ENCODE measurements at regions not wholly inside any gene's neighbourhood (a gene's known extent, or its start where the extent isn't known, plus 50 kb on each side); places are given as distances from the start of the nearest gene placed in this dataset.

GRCh38 chr6:90765895-90766294 lies 179.0 kb upstream of the MAP3K7 start:
- no peak for DNase-seq (ENCODE audit: low read depth in 2 of 3, low spot score in 2 of 3)

GRCh38 chr6:90765491-90765890 lies 178.6 kb upstream of the MAP3K7 start:
- DNase-seq (ENCODE audit: low read depth in 2 of 3, low spot score in 2 of 3): no peak

- DNase-seq (ENCODE audit: low read depth in 2 of 3, low spot score in 2 of 3): no peak
Observed at GRCh38 chr6:90764001-90764400, 177.1 kb upstream of the MAP3K7 start.

GRCh38 chr6:90759664-90760063 lies 172.8 kb upstream of the MAP3K7 start:
- DNase-seq (ENCODE audit: low read depth in 2 of 3, low spot score in 2 of 3): no peak

- no peak for DNase-seq (ENCODE audit: low read depth in 2 of 3, low spot score in 2 of 3)
Observed at GRCh38 chr6:90758741-90759140, 171.9 kb upstream of the MAP3K7 start.

- DNase-seq (ENCODE audit: low read depth in 2 of 3, low spot score in 2 of 3): no peak
Observed at GRCh38 chr6:90753820-90754643, 167.2 kb upstream of the MAP3K7 start.

- no peak for DNase-seq (ENCODE audit: low read depth in 2 of 3, low spot score in 2 of 3)
Observed at GRCh38 chr6:90739802-90740201, 152.9 kb upstream of the MAP3K7 start.

- no peak for DNase-seq (ENCODE audit: low read depth in 2 of 3, low spot score in 2 of 3)
Observed at GRCh38 chr6:90739339-90739738, 152.5 kb upstream of the MAP3K7 start.

- DNase-seq (ENCODE audit: low read depth in 2 of 3, low spot score in 2 of 3): no peak
Observed at GRCh38 chr6:90730151-90730673, 143.3 kb upstream of the MAP3K7 start.

- no peak for DNase-seq (ENCODE audit: low read depth in 2 of 3, low spot score in 2 of 3)
Observed at GRCh38 chr6:90729057-90729456, 142.2 kb upstream of the MAP3K7 start.

GRCh38 chr6:90722648-90723047 lies 135.8 kb upstream of the MAP3K7 start:
- DNase-seq (ENCODE audit: low read depth in 2 of 3, low spot score in 2 of 3): no peak

GRCh38 chr6:90720404-90720803 lies 133.5 kb upstream of the MAP3K7 start:
- DNase-seq (ENCODE audit: low read depth in 2 of 3, low spot score in 2 of 3): no peak

GRCh38 chr6:90719321-90720195 lies 132.7 kb upstream of the MAP3K7 start:
- DNase-seq (ENCODE audit: low read depth in 2 of 3, low spot score in 2 of 3): no peak

GRCh38 chr6:90716376-90716775 lies 129.5 kb upstream of the MAP3K7 start:
- DNase-seq (ENCODE audit: low read depth in 2 of 3, low spot score in 2 of 3): no peak

GRCh38 chr6:90715093-90715655 lies 128.3 kb upstream of the MAP3K7 start:
- no peak for DNase-seq (ENCODE audit: low read depth in 2 of 3, low spot score in 2 of 3)

- no peak for DNase-seq (ENCODE audit: low read depth in 2 of 3, low spot score in 2 of 3)
Observed at GRCh38 chr6:90714319-90714718, 127.4 kb upstream of the MAP3K7 start.

- DNase-seq (ENCODE audit: low read depth in 2 of 3, low spot score in 2 of 3): no peak
Observed at GRCh38 chr6:90712114-90712513, 125.2 kb upstream of the MAP3K7 start.

- DNase-seq (ENCODE audit: low read depth in 2 of 3, low spot score in 2 of 3): no peak
Observed at GRCh38 chr6:90709431-90709996, 122.6 kb upstream of the MAP3K7 start.

- no peak for DNase-seq (ENCODE audit: low read depth in 2 of 3, low spot score in 2 of 3)
Observed at GRCh38 chr6:90708206-90708737, 121.4 kb upstream of the MAP3K7 start.

GRCh38 chr6:90707246-90707645 lies 120.4 kb upstream of the MAP3K7 start:
- DNase-seq (ENCODE audit: low read depth in 2 of 3, low spot score in 2 of 3): no peak

GRCh38 chr6:90703336-90703735 lies 116.5 kb upstream of the MAP3K7 start:
- no peak for DNase-seq (ENCODE audit: low read depth in 2 of 3, low spot score in 2 of 3)
